Liver (tissue), 8 donors: ENCODE measurements at regions not wholly inside any gene's neighbourhood (a gene's known extent, or its start where the extent isn't known, plus 50 kb on each side); places are given as distances from the start of the nearest gene placed in this dataset.

Experiments
- DNase-seq: peaks from one replicate; pipeline ENCODE4 v3.0.0-alpha.2; 2017; ENCODE audit warnings: low spot score
- H3K27ac ChIP-seq, 2 donors: one replicate each; pipeline ENCODE4 v1.7.0; 2013; ENCODE audit warnings: inconsistent platforms in 2 of 2, low read length in 2 of 2, control low read depth in 1 of 2, low read depth in 1 of 2, mild to moderate bottlenecking in 1 of 2
- H3K27me3 ChIP-seq, 4 donors: one replicate each; pipeline versions ENCODE4 v1.6.1 to v1.7.0; 2013; ENCODE audit warnings: low read length in 3 of 4, inconsistent platforms in 1 of 4, mild to moderate bottlenecking in 1 of 4, moderate library complexity in 1 of 4; ENCODE audit not compliant: control insufficient read depth in 4 of 4, insufficient read depth in 4 of 4
- H3K36me3 ChIP-seq, 4 donors: one replicate each; pipeline versions ENCODE4 v1.6.1 to v1.7.0; 2013; ENCODE audit warnings: low read length in 3 of 4, mild to moderate bottlenecking in 3 of 4, low read depth in 1 of 4, moderate library complexity in 1 of 4; ENCODE audit not compliant: control insufficient read depth in 4 of 4, insufficient read depth in 3 of 4
- H3K4me1 ChIP-seq, 4 donors: one replicate each; pipeline versions ENCODE4 v1.6.1 to v1.7.0; 2013; ENCODE audit warnings: low read length in 3 of 4, mild to moderate bottlenecking in 3 of 4, moderate library complexity in 1 of 4; ENCODE audit not compliant: control insufficient read depth in 4 of 4, insufficient read depth in 4 of 4
- H3K4me3 ChIP-seq, 3 donors: one replicate each; pipeline versions ENCODE4 v1.6.1 to v1.7.0; 2013; ENCODE audit warnings: low read length in 3 of 3, control low read depth in 1 of 3, low read depth in 1 of 3, mild to moderate bottlenecking in 1 of 3
- H3K9ac ChIP-seq, 2 donors: one replicate each; pipeline ENCODE4 v1.7.0; 2013; ENCODE audit warnings: low read length in 2 of 2, mild to moderate bottlenecking in 2 of 2, moderate library complexity in 2 of 2, control low read depth in 1 of 2, low read depth in 1 of 2
- H3K9me3 ChIP-seq, 4 donors: one replicate each; pipeline versions ENCODE4 v1.6.1 to v1.7.0; 2013; ENCODE audit warnings: low read length in 3 of 4; ENCODE audit not compliant: control insufficient read depth in 4 of 4
- ATF3 ChIP-seq: IDR thresholded peaks from 2 replicates; pipeline ENCODE4 v1.6.1; 2016; ENCODE audit warnings: antibody characterized with exemption
- CTCF ChIP-seq: fragments of 150-350 bp; IDR thresholded peaks from 2 replicates; pipeline ENCODE4 v1.5.1; 2017; ENCODE audit warnings: improper control_type of control experiment, low read depth, low read length; ENCODE audit not compliant: missing input control
- EGR1 ChIP-seq, 2 donors: IDR thresholded peaks; 2 replicates each; pipeline ENCODE4 v1.6.1; 2016 to 2018; ENCODE audit warnings: antibody characterized with exemption in 2 of 2, low read depth in 2 of 2
- FOXA1 ChIP-seq: IDR thresholded peaks from 2 replicates; pipeline ENCODE4 v1.6.1; 2016; ENCODE audit warnings: antibody characterized with exemption
- FOXA2 ChIP-seq: IDR thresholded peaks from 2 replicates; pipeline ENCODE4 v1.6.1; 2016; ENCODE audit warnings: antibody characterized with exemption
- GABPA ChIP-seq, 2 donors: IDR thresholded peaks in 1 of 2; conservative IDR thresholded peaks in 1 of 2; 2 replicates each; pipeline ENCODE4 v1.6.1; 2016; ENCODE audit warnings: antibody characterized with exemption in 2 of 2, mild to moderate bottlenecking in 1 of 2, moderate library complexity in 1 of 2
- HNF4A ChIP-seq, 2 donors: conservative IDR thresholded peaks; 2 replicates each; pipeline ENCODE4 v1.6.1; 2016; ENCODE audit warnings: antibody characterized with exemption in 2 of 2, mild to moderate bottlenecking in 2 of 2
- HNF4G ChIP-seq: IDR thresholded peaks from 2 replicates; pipeline ENCODE4 v1.6.1; 2016; ENCODE audit warnings: antibody characterized with exemption
- JUND ChIP-seq, 2 donors: IDR thresholded peaks; 2 replicates each; pipeline ENCODE4 v1.6.1; 2016; ENCODE audit warnings: antibody characterized with exemption in 2 of 2
- MAX ChIP-seq: IDR thresholded peaks from 2 replicates; pipeline ENCODE4 v1.6.1; 2016; ENCODE audit warnings: antibody characterized with exemption
- NR2F2 ChIP-seq: IDR thresholded peaks from 2 replicates; pipeline ENCODE4 v1.6.1; 2016; ENCODE audit warnings: antibody characterized with exemption
- RAD21 ChIP-seq, 2 donors: IDR thresholded peaks; 2 replicates each; pipeline ENCODE4 v1.6.1; 2016; ENCODE audit warnings: antibody characterized with exemption in 2 of 2, mild to moderate bottlenecking in 2 of 2
- REST ChIP-seq: IDR thresholded peaks from 2 replicates; pipeline ENCODE4 v1.6.1; 2016; ENCODE audit warnings: antibody characterized with exemption, mild to moderate bottlenecking
- RXRA ChIP-seq, 2 donors: IDR thresholded peaks; 2 replicates each; pipeline ENCODE4 v1.6.1; 2017 to 2018; ENCODE audit warnings: antibody characterized with exemption in 2 of 2, mild to moderate bottlenecking in 1 of 2
- SP1 ChIP-seq: IDR thresholded peaks from 2 replicates; pipeline ENCODE4 v1.6.1; 2018; ENCODE audit warnings: antibody characterized with exemption, mild to moderate bottlenecking
- TAF1 ChIP-seq: conservative IDR thresholded peaks from 2 replicates; pipeline ENCODE4 v1.6.1; 2016; ENCODE audit warnings: antibody characterized with exemption, mild to moderate bottlenecking
- YY1 ChIP-seq: IDR thresholded peaks from 2 replicates; pipeline ENCODE4 v1.6.1; 2016; ENCODE audit warnings: antibody characterized with exemption, mild to moderate bottlenecking
- ZBTB33 ChIP-seq: IDR thresholded peaks from 2 replicates; pipeline ENCODE4 v1.6.1; 2016; ENCODE audit warnings: antibody characterized with exemption
- WGBS: extraction: QIAGEN DNeasy Blood & Tissue Kit; methylation state at CpG from one replicate; pipeline ENCODE4 v1.1.7; 2013; 5-methylcytosine and 5-hydroxymethylcytosine counted together
- donor health status: healthy.
- donor health status: healthy.
- donor health status: healthy.
- donor health status: healthy.
- donor health status: healthy.

- WGBS: 91% methylated on average over 1 of the region's 1 CpG
Observed at GRCh38 chr14:27642251-27642866, 1044.5 kb upstream of the NOVA1 start.

GRCh38 chr14:27660683-27661082, 1062.8 kb upstream of the NOVA1 start:
- Histone ChIP-seq H3K27ac (no peak overlapping the region), H3K9me3 (peaks cover 0 to 3% (median under 1%) of the 10 kb centered on the region in 4 donors), H3K4me1 (no peaks in the 10 kb centered on the region), H3K27me3 (no peaks in the 10 kb centered on the region), H3K4me3 (no peak overlapping the region), H3K36me3 (no peaks in the 10 kb centered on the region), H3K9ac (no peak overlapping the region)
- TF ChIP-seq RXRA (IDR thresholded peaks at IDR 0.05) (no peak), MAX (no peak), GABPA (IDR thresholded peaks at IDR 0.05 in 1 of 2, conservative IDR thresholded peaks at IDR 0.05 in 1 of 2) (no peak), CTCF (no peak), YY1 (no peak), ATF3 (no peak), SP1 (no peak), RAD21 (IDR thresholded peaks at IDR 0.05) (no peak), EGR1 (IDR thresholded peaks at IDR 0.05; ENCODE audit: low read depth in 2 of 2) (no peak), FOXA2 (no peak), JUND (IDR thresholded peaks at IDR 0.05) (no peak), HNF4A (conservative IDR thresholded peaks at IDR 0.05) (no peak), FOXA1 (no peak), TAF1 (no peak), NR2F2 (no peak), REST (no peak), ZBTB33 (no peak), HNF4G (no peak)
- WGBS: 58% methylated on average over 1 of the region's 1 CpG
- no peak for DNase-seq

More at GRCh38 chr14:27642251-27642866, 1044.5 kb upstream of the NOVA1 start:
- H3K27me3 ChIP-seq: no peaks in the 10 kb centered on the region
- no peak overlapping the region for H3K9ac ChIP-seq
- H3K4me1 ChIP-seq: no peaks in the 10 kb centered on the region
- no peak for DNase-seq
- no peaks in the 10 kb centered on the region for H3K9me3 ChIP-seq
- no peak overlapping the region for H3K27ac ChIP-seq
- H3K36me3 ChIP-seq: no peaks in the 10 kb centered on the region
- TF ChIP-seq CTCF: no peak
- TF ChIP-seq NR2F2: no peak
- H3K4me3 ChIP-seq: no peak overlapping the region
